Skin epidermis (tissue), 12 donors: ENCODE measurements at regions not wholly inside any gene's neighbourhood (a gene's known extent, or its start where the extent isn't known, plus 50 kb on each side); places are given as distances from the start of the nearest gene placed in this dataset.
"Not testable (repeated sequence)": the region's sequence is repeated elsewhere in the genome, so short reads cannot be mapped to it uniquely, and the experiment has no call there.

Source experiments
- H3K27ac ChIP-seq, 21 experiments: fragments of 200-600 bp; sonication (generic) in 11 of 21; one replicate each; pipeline ENCODE4 v1.5.0; 2020; ENCODE audit warnings: mild to moderate bottlenecking in 3 of 21, inconsistent platforms in 2 of 21, moderate library complexity in 2 of 21
- H3K4me3 ChIP-seq, 7 experiments: fragments of 200-600 bp; sonication (generic) in 2 of 7; one replicate each; pipeline ENCODE4 v1.5.0; 2020; ENCODE audit warnings: inconsistent platforms in 2 of 7, mild to moderate bottlenecking in 2 of 7, moderate library complexity in 1 of 7

DNA sequence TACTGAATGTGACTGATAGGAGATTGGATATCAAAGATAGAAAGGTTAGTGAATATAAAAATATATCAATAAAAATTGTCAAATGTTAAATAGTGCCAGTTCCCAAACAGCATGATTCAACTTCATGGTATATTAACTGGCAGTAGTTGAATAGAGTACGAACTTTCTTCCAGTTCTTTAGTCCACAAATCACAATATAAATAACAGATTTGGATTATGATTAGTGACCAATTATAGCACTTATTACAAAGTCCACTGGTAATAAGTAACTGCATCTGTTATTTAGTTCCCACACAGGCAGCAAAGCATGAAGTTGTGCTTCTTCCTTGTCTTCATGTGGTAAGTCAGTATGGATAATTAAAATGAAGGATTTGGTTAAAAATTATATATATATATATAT is 243.0 kb upstream of the VWC2 start:
- Histone ChIP-seq H3K27ac (no peak overlapping the region), H3K4me3 (no peak overlapping the region)

DNA sequence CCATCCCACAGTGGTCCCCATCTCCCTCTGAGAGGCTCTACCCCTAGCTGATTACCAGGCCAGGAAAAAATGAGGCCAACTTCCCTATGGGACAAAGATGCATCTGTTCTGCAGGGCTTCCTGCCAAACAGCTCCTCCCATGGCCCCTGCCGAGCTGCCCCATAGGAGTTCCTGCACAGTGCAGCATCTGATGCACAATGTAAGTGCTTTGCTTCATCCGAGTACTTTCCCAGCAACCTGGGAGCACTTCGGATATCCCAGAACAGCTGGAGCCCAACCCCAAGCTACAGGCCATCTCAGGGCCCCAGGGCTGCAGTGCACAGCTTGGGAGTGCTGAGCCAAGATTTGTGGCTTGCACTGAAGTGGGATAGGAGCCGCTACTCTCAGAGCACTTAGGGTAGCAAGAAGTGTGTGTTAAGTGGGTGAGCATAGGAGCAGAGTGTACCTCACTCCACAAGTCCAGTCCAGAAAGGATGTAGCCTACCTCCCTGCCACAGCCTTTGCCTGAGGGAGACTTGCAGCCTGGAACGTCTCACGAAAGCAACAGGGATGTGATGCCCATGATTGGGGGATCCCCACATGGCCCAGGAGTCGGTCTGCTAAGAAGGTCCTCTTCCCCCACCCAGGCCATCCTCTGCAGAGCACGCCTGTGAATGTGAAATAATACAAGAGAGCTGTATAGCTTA is 209.6 kb upstream of the VWC2 start:
- no peak overlapping the region for H3K27ac ChIP-seq
- H3K4me3 ChIP-seq: no peak overlapping the region

DNA sequence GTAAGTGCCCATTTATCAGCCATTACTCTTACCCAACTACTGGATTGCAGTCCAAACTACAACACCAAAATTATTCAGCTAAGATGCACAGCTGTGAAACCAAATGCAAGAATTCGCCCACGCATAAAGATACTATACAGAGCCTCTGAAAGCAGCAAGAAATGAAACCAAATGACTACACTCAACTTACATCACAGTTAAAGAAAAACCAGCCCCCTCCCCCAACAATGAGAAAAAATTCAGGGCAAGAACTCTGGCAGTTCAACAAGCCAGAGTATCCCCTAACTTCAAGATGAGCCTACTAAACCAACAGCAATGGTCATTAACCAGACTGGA is 209.1 kb upstream of the VWC2 start:
- H3K4me3 ChIP-seq: no peak overlapping the region
- no peak overlapping the region for H3K27ac ChIP-seq

- no peak overlapping the region for H3K27ac ChIP-seq
- H3K4me3 ChIP-seq: no peak overlapping the region
Measured at GRCh38 chr7:49577576-49577975, 195.9 kb upstream of the VWC2 start.

GRCh38 chr7:49579408-49579807 is 194.0 kb upstream of the VWC2 start:
- Histone ChIP-seq H3K27ac (no peak overlapping the region), H3K4me3 (no peak overlapping the region)

DNA sequence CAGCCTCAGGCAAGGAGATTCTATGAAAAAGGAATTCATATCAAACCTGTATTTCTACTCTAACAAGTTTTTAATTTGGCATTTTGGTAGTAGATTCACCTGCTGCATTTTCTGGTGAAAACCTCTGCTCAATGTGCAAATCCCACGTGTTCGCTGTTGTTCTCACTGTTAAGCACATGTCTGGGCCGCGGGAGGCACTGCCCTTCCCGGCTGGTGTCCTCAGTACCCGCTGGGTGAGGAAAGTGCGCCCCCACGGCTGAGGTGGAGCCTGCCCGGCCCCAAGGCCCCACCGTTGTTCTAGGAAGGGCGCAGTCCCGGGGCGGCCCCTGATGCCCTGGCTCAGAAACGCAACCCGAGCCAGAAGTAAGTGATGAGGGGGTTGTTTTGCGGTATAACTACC is 193.4 kb upstream of the VWC2 start:
- Histone ChIP-seq H3K27ac (no peak overlapping the region), H3K4me3 (no peak overlapping the region)

GRCh38 chr7:49580761-49581160 is 192.7 kb upstream of the VWC2 start:
- H3K27ac ChIP-seq: peak overlapping the region in 1 of 21 experiments; percentile 19
- H3K4me3 ChIP-seq: no peak overlapping the region

DNA sequence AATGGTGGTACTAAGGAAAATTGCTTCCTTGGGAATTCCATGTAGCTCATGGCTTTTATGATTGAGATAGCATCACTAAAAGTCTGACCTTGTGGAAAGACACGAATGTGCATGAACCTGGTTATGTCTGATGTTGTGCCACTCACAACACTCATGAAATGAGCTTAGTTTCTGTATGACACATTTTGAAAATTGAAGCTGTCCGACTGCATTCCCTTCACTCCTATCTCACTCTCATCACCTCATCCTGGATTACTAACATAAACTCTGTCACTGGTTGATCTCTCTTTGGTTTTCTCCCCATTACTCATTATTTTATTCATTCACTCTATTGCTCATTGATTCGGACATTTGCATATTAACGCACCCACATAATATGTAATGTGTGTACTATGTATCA is 190.0 kb upstream of the VWC2 start:
- Histone ChIP-seq H3K4me3 (no peak overlapping the region), H3K27ac (no peak overlapping the region)

- H3K27ac ChIP-seq: no peak overlapping the region
- no peak overlapping the region for H3K4me3 ChIP-seq
Measured at GRCh38 chr7:49596701-49597491, 176.5 kb upstream of the VWC2 start.

DNA sequence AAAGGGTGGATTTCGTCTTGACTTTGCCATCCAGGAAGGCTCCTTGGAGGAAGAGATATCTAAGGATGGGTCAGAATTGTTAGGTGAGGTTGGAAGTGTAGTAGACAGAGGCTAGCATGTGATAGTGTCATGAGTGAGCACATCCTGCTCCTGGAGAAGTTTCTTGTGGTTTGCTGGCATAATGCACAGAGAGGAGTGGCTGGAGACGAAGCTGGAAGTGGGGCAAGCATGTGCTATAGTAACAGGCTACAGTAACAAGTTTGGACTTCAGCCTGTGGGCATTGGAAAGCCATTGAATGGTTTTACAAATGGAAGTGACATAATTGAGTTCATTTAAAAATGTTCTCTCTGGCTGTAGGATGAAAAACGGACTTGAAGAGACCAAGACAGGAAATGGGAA is 175.6 kb upstream of the VWC2 start:
- no peak overlapping the region for H3K4me3 ChIP-seq
- no peak overlapping the region for H3K27ac ChIP-seq

DNA sequence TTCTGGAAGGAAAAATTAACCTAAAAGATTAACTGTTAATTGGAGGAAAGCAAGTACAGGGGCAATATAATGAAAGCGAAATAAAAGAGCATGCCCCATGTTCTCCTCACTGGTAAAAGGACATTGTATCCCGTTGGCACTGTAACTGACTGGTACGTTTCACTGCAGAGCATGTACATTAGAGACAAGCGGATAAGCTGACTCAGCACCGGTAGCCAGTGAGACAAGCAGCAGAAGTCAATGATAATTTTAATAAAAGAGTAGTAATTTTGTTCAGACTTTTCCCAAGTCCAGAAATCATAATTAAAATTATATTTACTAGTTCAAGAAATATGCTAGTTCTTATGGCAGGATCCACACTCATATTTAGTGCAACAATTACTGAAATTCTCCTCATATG is 161.5 kb upstream of the VWC2 start:
- H3K4me3 ChIP-seq: no peak overlapping the region
- H3K27ac ChIP-seq: no peak overlapping the region

DNA sequence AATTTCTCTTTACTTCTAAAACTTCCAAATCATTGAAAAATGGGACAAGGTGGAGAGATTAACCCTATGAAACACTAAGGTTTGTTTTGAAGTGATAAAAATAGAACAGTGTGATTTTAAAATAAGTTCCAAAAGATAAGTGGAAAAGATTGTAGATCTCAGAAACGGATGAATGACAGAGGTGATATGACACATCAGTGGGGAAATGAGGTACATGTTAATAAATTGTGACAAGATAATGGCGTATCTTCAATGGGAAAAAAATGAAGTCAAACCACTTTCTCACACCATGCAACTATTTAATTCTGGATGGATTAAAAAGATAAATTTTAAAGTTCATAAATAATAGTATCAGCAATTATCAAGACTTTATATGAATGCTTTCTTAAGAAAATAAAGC is 159.7 kb upstream of the VWC2 start:
- no peak overlapping the region for H3K4me3 ChIP-seq
- no peak overlapping the region for H3K27ac ChIP-seq

DNA sequence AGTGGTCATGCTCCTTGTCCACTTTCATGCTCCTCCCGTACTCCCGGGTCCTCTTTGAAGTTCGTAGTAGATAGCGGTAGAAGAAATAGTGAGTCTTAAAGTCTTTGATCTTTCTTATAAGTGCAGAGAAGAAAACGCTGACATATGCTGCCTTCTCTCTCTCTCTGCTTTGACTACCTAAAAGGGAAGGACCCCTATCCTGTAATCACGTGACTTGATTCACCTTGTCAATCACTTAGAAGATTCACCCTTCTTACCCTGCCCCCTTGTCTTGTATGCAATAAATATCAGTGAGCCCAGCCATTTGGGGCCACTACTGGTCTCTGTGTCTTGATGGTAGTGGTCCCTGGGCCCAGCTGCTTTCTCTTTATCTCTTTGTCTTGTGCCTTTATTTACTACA is 158.5 kb upstream of the VWC2 start:
- H3K27ac ChIP-seq, H3K4me3 ChIP-seq: not testable (repeated sequence)

GRCh38 chr7:49618028-49618427 is 155.4 kb upstream of the VWC2 start:
- H3K27ac ChIP-seq: peak overlapping the region in 1 of 21 experiments; percentile 10
- H3K4me3 ChIP-seq: no peak overlapping the region

- no peak overlapping the region for H3K4me3 ChIP-seq
- H3K27ac ChIP-seq: no peak overlapping the region
Measured at GRCh38 chr7:49623943-49624342, 149.5 kb upstream of the VWC2 start.

- H3K4me3 ChIP-seq: no peak overlapping the region
- H3K27ac ChIP-seq: no peak overlapping the region
Measured at GRCh38 chr7:49624611-49625010, 148.8 kb upstream of the VWC2 start.

DNA sequence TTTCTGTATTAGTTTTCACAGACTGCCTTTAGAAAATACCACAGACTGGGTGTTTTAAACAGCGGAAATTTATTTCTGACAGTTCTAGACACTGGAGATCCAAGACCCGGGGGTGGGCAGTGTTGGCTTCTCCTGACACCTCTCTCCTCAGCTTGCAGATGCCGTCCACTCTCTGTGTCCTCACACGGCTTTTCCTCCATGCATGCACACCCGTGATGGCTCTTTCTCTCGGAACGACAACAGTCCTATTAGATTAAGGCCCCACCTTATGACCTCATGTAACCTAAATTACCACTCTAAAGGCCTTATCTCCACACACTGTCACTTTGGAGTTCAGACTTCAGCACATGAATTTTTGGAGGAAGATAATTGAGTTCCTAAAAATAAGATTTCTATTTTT is 142.9 kb upstream of the VWC2 start:
- Histone ChIP-seq H3K4me3 (no peak overlapping the region), H3K27ac (no peak overlapping the region)

- no peak overlapping the region for H3K4me3 ChIP-seq
- no peak overlapping the region for H3K27ac ChIP-seq
Measured at GRCh38 chr7:49631071-49631815, 142.2 kb upstream of the VWC2 start.

DNA sequence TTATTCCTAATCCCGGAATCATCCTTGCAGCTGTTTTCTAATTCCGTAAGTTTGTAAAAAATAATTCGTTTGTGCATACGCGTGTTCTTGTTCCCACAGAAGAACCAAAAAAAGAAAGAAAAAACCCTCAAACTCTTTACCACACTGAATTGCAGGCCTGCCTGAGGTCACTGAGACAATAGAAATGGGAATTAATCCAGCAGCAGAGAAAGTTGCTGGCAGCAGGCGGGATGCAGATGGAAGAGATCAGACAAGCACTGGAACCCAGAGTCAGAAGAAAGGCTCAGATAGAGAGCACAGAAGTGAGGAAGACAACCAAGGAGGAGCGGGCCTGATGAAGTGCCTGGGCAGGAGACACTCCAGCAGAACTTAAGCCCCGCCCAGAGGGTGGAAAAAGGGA is 141.5 kb upstream of the VWC2 start:
- H3K27ac ChIP-seq: no peak overlapping the region
- H3K4me3 ChIP-seq: no peak overlapping the region

- no peak overlapping the region for H3K27ac ChIP-seq
- H3K4me3 ChIP-seq: no peak overlapping the region
Measured at GRCh38 chr7:49635800-49636199, 137.6 kb upstream of the VWC2 start.

DNA sequence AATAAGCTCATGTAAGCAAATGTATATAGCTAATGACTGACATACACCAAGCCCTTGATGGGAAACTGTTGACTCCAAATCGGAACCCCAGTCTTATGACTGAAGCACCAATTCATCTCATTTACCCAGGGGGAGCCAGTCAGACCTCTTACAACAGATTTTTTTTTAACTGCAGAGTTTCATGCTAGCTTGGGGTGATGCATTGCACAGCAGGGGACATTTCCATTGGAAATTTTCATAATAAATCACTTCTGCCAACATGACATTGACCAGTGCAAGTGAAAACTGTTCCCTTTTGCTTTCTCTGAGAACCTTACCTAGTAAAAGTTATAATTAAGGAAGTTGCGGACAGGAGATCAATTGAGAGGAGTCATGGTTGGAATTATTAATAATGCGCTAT is 137.0 kb upstream of the VWC2 start:
- no peak overlapping the region for H3K27ac ChIP-seq
- H3K4me3 ChIP-seq: no peak overlapping the region
